ENCODE measurements at regions not wholly inside any gene's neighbourhood (a gene's known extent, or its start where the extent isn't known, plus 50 kb on each side); places are given as distances from the start of the nearest gene placed in this dataset.

- Histone ChIP-seq H3K4me2 (no peak overlapping the region), H3K4me3 (no peak overlapping the region), H3K27me3 (ENCODE audit: insufficient read depth, low read depth) (no peaks in the 10 kb centered on the region; the same call in 1 of the 2 replicates), H4K20me1 (ENCODE audit: insufficient read depth) (no peaks in the 10 kb centered on the region), H3K4me1 (replicated peaks; ENCODE audit: insufficient read depth) (no peaks in the 10 kb centered on the region), H3K9me2 (ENCODE audit: insufficient read depth) (no peaks in the 10 kb centered on the region), H3K9me3 (ENCODE audit: insufficient read depth, low read depth) (no peaks in the 10 kb centered on the region), H3K27ac (no peak overlapping the region), H3K79me2 (ENCODE audit: low read depth) (no peaks in the 10 kb centered on the region), H3F3A (ENCODE audit: insufficient read depth, low read depth) (no peaks in the 10 kb centered on the region), H3K36me3 (ENCODE audit: low read depth) (no peaks in the 10 kb centered on the region), H2AFZ (no peak overlapping the region)
- BruUV-seq (replicated peaks), result no TSS peak
- no peak for DNase-seq
- ChIA-PET POLR2A (ENCODE audit: unreplicated experiment) (no interaction called here), CTCF (no interaction called here)
- TF ChIP-seq CTCF (conservative IDR thresholded peaks at IDR 0.05), result no peak
- TF ChIP-seq EZH2 (IDR thresholded peaks at IDR 0.05; ENCODE audit: low read depth), result no peak
- intact Hi-C loops (cut with micrococcal nuclease; ENCODE audit: unreplicated experiment), result no loop called here
These were observed 200.9 kb upstream of the DAAM1 start for GRCh38 chr14:58987591-58987990.

GRCh38 chr14:58992935-58993334, 195.5 kb upstream of the DAAM1 start:
- Histone ChIP-seq H3K4me3 (no peak overlapping the region), H2AFZ (no peak overlapping the region), H3K9me2 (ENCODE audit: insufficient read depth) (no peaks in the 10 kb centered on the region), H3K36me3 (ENCODE audit: low read depth) (no peaks in the 10 kb centered on the region), H3K79me2 (ENCODE audit: low read depth) (no peaks in the 10 kb centered on the region), H4K20me1 (ENCODE audit: insufficient read depth) (no peaks in the 10 kb centered on the region), H3K4me1 (replicated peaks; ENCODE audit: insufficient read depth) (no peaks in the 10 kb centered on the region), H3K4me2 (no peak overlapping the region), H3K27me3 (ENCODE audit: insufficient read depth, low read depth) (no peaks in the 10 kb centered on the region; the same call in 1 of the 2 replicates), H3K9me3 (ENCODE audit: insufficient read depth, low read depth) (no peaks in the 10 kb centered on the region), H3K27ac (no peak overlapping the region), H3F3A (ENCODE audit: insufficient read depth, low read depth) (no peaks in the 10 kb centered on the region)
- intact Hi-C loops (cut with micrococcal nuclease; ENCODE audit: unreplicated experiment), result no loop called here
- no peak for TF ChIP-seq EZH2 (IDR thresholded peaks at IDR 0.05; ENCODE audit: low read depth)
- TF ChIP-seq CTCF (conservative IDR thresholded peaks at IDR 0.05), result no peak
- no peak for DNase-seq
- ChIA-PET POLR2A (ENCODE audit: unreplicated experiment) (no interaction called here), CTCF (no interaction called here)
- no TSS peak for BruUV-seq (replicated peaks)

- Histone ChIP-seq H3K4me1 (replicated peaks; ENCODE audit: insufficient read depth) (no peaks in the 10 kb centered on the region), H3K9me3 (ENCODE audit: insufficient read depth, low read depth) (no peaks in the 10 kb centered on the region), H3K4me3 (no peak overlapping the region), H3K27me3 (ENCODE audit: insufficient read depth, low read depth) (no peaks in the 10 kb centered on the region), H3K9me2 (ENCODE audit: insufficient read depth) (no peaks in the 10 kb centered on the region), H3K36me3 (ENCODE audit: low read depth) (no peaks in the 10 kb centered on the region), H3K27ac (no peak overlapping the region), H3F3A (ENCODE audit: insufficient read depth, low read depth) (no peaks in the 10 kb centered on the region), H4K20me1 (ENCODE audit: insufficient read depth) (no peaks in the 10 kb centered on the region), H2AFZ (no peak overlapping the region), H3K79me2 (ENCODE audit: low read depth) (no peaks in the 10 kb centered on the region), H3K4me2 (no peak overlapping the region)
- CTCF ChIA-PET, result no interaction called here
- TF ChIP-seq CTCF (conservative IDR thresholded peaks at IDR 0.05) (no peak), EZH2 (IDR thresholded peaks at IDR 0.05; ENCODE audit: low read depth) (no peak)
- BruUV-seq (replicated peaks), result no TSS peak
- DNase-seq, result no peak
- intact Hi-C loops (cut with micrococcal nuclease; ENCODE audit: unreplicated experiment), result no loop called here
- POLR2A ChIA-PET (ENCODE audit: unreplicated experiment), result no interaction called here
These were observed 194.3 kb upstream of the DAAM1 start for GRCh38 chr14:58994130-58994529.
